Adrenal gland (tissue), 5 donors: ENCODE measurements at regions not wholly inside any gene's neighbourhood (a gene's known extent, or its start where the extent isn't known, plus 50 kb on each side); places are given as distances from the start of the nearest gene placed in this dataset.

Experiments
- CTCF ChIP-seq, 6 experiments: fragments of 450-650 bp in 4 of 6; fragments of 200-600 bp in 2 of 6; sonication (generic) in 1 of 6; IDR thresholded peaks; 1 replicate in 5 of 6; 2 replicates in 1 of 6; pipeline versions ENCODE4 v1.5.1 to v1.8.0; 2016 to 2021; ENCODE audit warnings: antibody characterized with exemption in 6 of 6, mild to moderate bottlenecking in 2 of 6, moderate library complexity in 1 of 6
- POLR2A ChIP-seq, 2 donors: fragments of 450-650 bp; IDR thresholded peaks; one replicate each; pipeline ENCODE4 v1.6.1; 2017; ENCODE audit warnings: antibody characterized with exemption in 2 of 2, mild to moderate bottlenecking in 2 of 2, moderate library complexity in 1 of 2
- donor health status: DM: no; HTN: no; CAD: no.

- TF ChIP-seq CTCF (IDR thresholded peaks at IDR 0.05) (no peak), POLR2A (IDR thresholded peaks at IDR 0.05) (no peak)
Observed at GRCh38 chr2:34652636-34653035, 1053.5 kb upstream of the FAM98A start.
